ENCODE measurements at regions not wholly inside any gene's neighbourhood (a gene's known extent, or its start where the extent isn't known, plus 50 kb on each side); places are given as distances from the start of the nearest gene placed in this dataset.

- in situ Hi-C loops (cut with HindIII; ENCODE audit: low pct_ligation_motif_present, low sequenced_read_pairs) = loop anchor here (25.0 kb wide), 1 partner anchor 141 kb away; no protein-coding TSS in a partner anchor
- H3K36me3 ChIP-seq (replicated peaks) = no peaks in the 10 kb centered on the region
- H3K4me3 ChIP-seq (ENCODE audit: low read depth, low read length) = no peak overlapping the region
- no peaks in the 10 kb centered on the region for H3K27me3 ChIP-seq (replicated peaks)
- no peak for DNase-seq
- no peak for TF ChIP-seq CTCF (IDR thresholded peaks at IDR 0.05; ENCODE audit: low read depth, low read length, missing control alignments)
- H3K27ac ChIP-seq = no peak overlapping the region
Observed at GRCh38 chr1:43052786-43053439, 94.2 kb upstream of the SLC2A1 start.

DNA sequence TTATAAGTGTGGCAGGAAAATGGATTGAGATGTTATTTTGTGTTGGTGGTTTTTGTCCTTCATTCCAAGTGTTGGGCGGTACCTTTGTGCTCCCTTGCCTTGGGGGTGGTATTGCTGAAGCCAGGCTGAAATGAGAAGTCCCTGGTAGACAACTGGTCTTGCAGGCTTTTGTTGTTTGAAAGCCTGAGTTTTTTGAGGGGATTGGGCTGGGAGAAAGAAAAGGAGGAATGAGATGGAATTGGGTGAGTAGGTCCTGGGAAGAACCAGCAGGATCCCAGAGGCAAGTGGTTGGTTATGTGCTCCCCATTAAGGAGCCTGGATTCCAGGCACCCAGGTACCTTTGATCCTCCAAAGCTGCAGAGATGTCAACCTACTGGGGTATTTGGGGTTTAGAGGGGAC lies 93.7 kb upstream of the SLC2A1 start:
- Histone ChIP-seq H3K4me3 (ENCODE audit: low read depth, low read length) (no peak overlapping the region), H3K27me3 (replicated peaks) (no peaks in the 10 kb centered on the region), H3K27ac (no peak overlapping the region), H3K36me3 (replicated peaks) (no peaks in the 10 kb centered on the region)
- DNase-seq = no peak
- in situ Hi-C loops (cut with HindIII; ENCODE audit: low pct_ligation_motif_present, low sequenced_read_pairs) = loop anchor here (25.0 kb wide), 1 partner anchor 140 kb away; no protein-coding TSS in a partner anchor
- no peak for TF ChIP-seq CTCF (IDR thresholded peaks at IDR 0.05; ENCODE audit: low read depth, low read length, missing control alignments)

- Histone ChIP-seq H3K4me3 (ENCODE audit: low read depth, low read length) (no peak overlapping the region), H3K36me3 (replicated peaks) (no peaks in the 10 kb centered on the region), H3K27me3 (replicated peaks) (no peaks in the 10 kb centered on the region), H3K27ac (no peak overlapping the region)
- TF ChIP-seq CTCF (IDR thresholded peaks at IDR 0.05; ENCODE audit: low read depth, low read length, missing control alignments) = no peak
- DNase-seq = no peak
- in situ Hi-C loops (cut with HindIII; ENCODE audit: low pct_ligation_motif_present, low sequenced_read_pairs) = no loop called here
Observed at GRCh38 chr1:43049481-43049880, 90.8 kb upstream of the SLC2A1 start.

- Histone ChIP-seq H3K4me3 (ENCODE audit: low read depth, low read length) (no peak overlapping the region), H3K36me3 (replicated peaks) (no peaks in the 10 kb centered on the region), H3K27me3 (replicated peaks) (no peaks in the 10 kb centered on the region), H3K27ac (no peak overlapping the region)
- in situ Hi-C loops (cut with HindIII; ENCODE audit: low pct_ligation_motif_present, low sequenced_read_pairs) = no loop called here
- no peak for DNase-seq
- TF ChIP-seq CTCF (IDR thresholded peaks at IDR 0.05; ENCODE audit: low read depth, low read length, missing control alignments) = no peak
Observed at GRCh38 chr1:43048601-43049011, 89.9 kb upstream of the SLC2A1 start.

DNA sequence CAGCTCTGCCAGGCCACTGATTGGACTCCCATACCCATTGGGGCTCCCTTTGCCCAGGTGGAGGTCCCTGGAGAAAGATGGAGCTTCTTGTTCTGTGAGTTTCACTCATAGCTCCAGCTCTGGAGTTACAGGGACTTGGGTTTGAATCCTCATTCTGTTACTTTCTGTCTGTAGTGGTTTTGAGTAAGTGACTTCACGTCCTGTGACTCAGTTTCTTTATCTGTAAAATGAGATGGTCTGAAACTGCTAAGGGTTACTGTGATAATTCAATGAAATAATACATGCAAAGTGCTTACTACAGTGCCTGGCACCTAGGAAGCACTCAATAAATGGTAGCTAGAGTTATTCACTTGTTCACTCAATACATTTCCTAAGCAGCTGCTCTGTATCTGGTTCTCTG lies 88.5 kb upstream of the SLC2A1 start:
- Histone ChIP-seq H3K27me3 (replicated peaks) (no peaks in the 10 kb centered on the region), H3K36me3 (replicated peaks) (no peaks in the 10 kb centered on the region), H3K27ac (no peak overlapping the region), H3K4me3 (ENCODE audit: low read depth, low read length) (no peak overlapping the region)
- in situ Hi-C loops (cut with HindIII; ENCODE audit: low pct_ligation_motif_present, low sequenced_read_pairs) = no loop called here
- no peak for TF ChIP-seq CTCF (IDR thresholded peaks at IDR 0.05; ENCODE audit: low read depth, low read length, missing control alignments)
- DNase-seq = no peak

All from brain microvascular endothelial cell (primary cell).